ENCODE measurements at regions not wholly inside any gene's neighbourhood (a gene's known extent, or its start where the extent isn't known, plus 50 kb on each side); places are given as distances from the start of the nearest gene placed in this dataset.

DNA sequence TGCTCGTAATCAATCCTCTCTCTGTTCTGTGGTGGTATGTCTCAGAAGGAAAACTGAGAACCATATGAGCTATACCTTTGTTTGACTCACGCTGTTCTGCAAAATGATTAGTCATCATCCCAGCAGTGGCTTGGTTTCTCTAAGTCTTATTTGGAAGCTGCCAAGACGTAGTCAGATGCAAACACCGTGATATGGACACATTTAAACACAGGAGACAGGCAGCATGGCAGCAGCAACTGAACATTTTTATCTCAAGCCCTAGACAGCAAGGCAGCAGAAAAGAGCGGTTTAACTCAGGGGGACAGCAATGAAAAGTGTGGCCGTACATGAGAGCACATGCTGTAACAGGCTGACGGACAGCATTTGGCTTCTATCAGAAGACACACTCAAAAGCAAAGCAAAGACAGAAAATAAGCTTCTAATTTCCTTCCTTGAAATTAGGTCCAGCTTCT is 1295.1 kb downstream of the EPHA7 start:
- TF ChIP-seq, protein P1, sequence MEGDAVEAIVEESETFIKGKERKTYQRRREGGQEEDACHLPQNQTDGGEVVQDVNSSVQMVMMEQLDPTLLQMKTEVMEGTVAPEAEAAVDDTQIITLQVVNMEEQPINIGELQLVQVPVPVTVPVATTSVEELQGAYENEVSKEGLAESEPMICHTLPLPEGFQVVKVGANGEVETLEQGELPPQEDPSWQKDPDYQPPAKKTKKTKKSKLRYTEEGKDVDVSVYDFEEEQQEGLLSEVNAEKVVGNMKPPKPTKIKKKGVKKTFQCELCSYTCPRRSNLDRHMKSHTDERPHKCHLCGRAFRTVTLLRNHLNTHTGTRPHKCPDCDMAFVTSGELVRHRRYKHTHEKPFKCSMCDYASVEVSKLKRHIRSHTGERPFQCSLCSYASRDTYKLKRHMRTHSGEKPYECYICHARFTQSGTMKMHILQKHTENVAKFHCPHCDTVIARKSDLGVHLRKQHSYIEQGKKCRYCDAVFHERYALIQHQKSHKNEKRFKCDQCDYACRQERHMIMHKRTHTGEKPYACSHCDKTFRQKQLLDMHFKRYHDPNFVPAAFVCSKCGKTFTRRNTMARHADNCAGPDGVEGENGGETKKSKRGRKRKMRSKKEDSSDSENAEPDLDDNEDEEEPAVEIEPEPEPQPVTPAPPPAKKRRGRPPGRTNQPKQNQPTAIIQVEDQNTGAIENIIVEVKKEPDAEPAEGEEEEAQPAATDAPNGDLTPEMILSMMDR (IDR thresholded peaks at IDR 0.05; ENCODE audit: poor library complexity), result no peak
- TF ChIP-seq EZH2 (IDR thresholded peaks at IDR 0.05; ENCODE audit: borderline replicate concordance) (no peak), EZH2phosphoT487 (IDR thresholded peaks at IDR 0.05; ENCODE audit: low read depth, severe bottlenecking, unreplicated experiment) (no peak)

All from hepatocyte (in vitro differentiated cells).